ENCODE measurements at regions not wholly inside any gene's neighbourhood (a gene's known extent, or its start where the extent isn't known, plus 50 kb on each side); places are given as distances from the start of the nearest gene placed in this dataset.

- H3K4me1 ChIP-seq (ENCODE audit: control insufficient read depth, insufficient read depth, low read length) = no peaks in the 10 kb centered on the region
- no peaks in the 10 kb centered on the region for H3K9me3 ChIP-seq (ENCODE audit: control insufficient read depth, insufficient read depth, low read depth, low read length)
- ChIA-PET POLR2A (no interaction called here), CTCF (no interaction called here)
- no peak for TF ChIP-seq ZNF600 (tag by site-specific recombination; IDR thresholded peaks at IDR 0.05)
- H3K27ac ChIP-seq (ENCODE audit: extremely low read depth, low read depth, low read length) = no peak overlapping the region
- H3K4me3 ChIP-seq (ENCODE audit: low read depth, low read length) = no peak overlapping the region
- no peaks in the 10 kb centered on the region for H3K36me3 ChIP-seq (ENCODE audit: control insufficient read depth in 2 of 2, insufficient read depth in 1 of 2, low read length in 2 of 2)
These were observed 766.5 kb downstream of the RNF144A start for GRCh38 chr2:7683708-7684107.

- ChIA-PET CTCF (interaction anchor here (0.6 to 1.4 kb wide), 2 partner anchors 14 to 1121 kb away, joined by 3 to 4 read pairs; no protein-coding TSS in a partner anchor), POLR2A (no interaction called here)
- no peaks in the 10 kb centered on the region for H3K9me3 ChIP-seq (ENCODE audit: control insufficient read depth, insufficient read depth, low read depth, low read length)
- no peak overlapping the region for H3K27ac ChIP-seq (ENCODE audit: extremely low read depth, low read depth, low read length)
- no peaks in the 10 kb centered on the region for H3K4me1 ChIP-seq (ENCODE audit: control insufficient read depth, insufficient read depth, low read length)
- no peaks in the 10 kb centered on the region for H3K36me3 ChIP-seq (ENCODE audit: control insufficient read depth in 2 of 2, insufficient read depth in 1 of 2, low read length in 2 of 2)
- no peak overlapping the region for H3K4me3 ChIP-seq (ENCODE audit: low read depth, low read length)
- TF ChIP-seq SP7 (tag by site-specific recombination; IDR thresholded peaks at IDR 0.05) (no peak), ZNF610 (tag by site-specific recombination; IDR thresholded peaks at IDR 0.05; ENCODE audit: borderline replicate concordance) (no peak), ZNF23 (tag by site-specific recombination; IDR thresholded peaks at IDR 0.05; ENCODE audit: borderline replicate concordance) (no peak), ZNF394 (tag by site-specific recombination; IDR thresholded peaks at IDR 0.05; ENCODE audit: borderline replicate concordance) (no peak), ZNF221 (tag by site-specific recombination; IDR thresholded peaks at IDR 0.05; ENCODE audit: borderline replicate concordance) (no peak), KLF10 (tag by site-specific recombination; IDR thresholded peaks at IDR 0.05) (no peak), ZNF324 (tag by site-specific recombination; IDR thresholded peaks at IDR 0.05) (no peak), ZNF692 (tag by site-specific recombination; IDR thresholded peaks at IDR 0.05) (no peak), ZNF175 (tag by site-specific recombination; IDR thresholded peaks at IDR 0.05) (no peak), KLF16 (tag by site-specific recombination; IDR thresholded peaks at IDR 0.05) (no peak)
These were observed 768.3 kb downstream of the RNF144A start for GRCh38 chr2:7685342-7686015.

GRCh38 chr2:7686016-7686385 lies 768.8 kb downstream of the RNF144A start:
- no peaks in the 10 kb centered on the region for H3K36me3 ChIP-seq (ENCODE audit: control insufficient read depth in 2 of 2, insufficient read depth in 1 of 2, low read length in 2 of 2)
- H3K9me3 ChIP-seq (ENCODE audit: control insufficient read depth, insufficient read depth, low read depth, low read length) = no peaks in the 10 kb centered on the region
- no peak for TF ChIP-seq ZNF140 (tag by site-specific recombination; IDR thresholded peaks at IDR 0.05)
- TF ChIP-seq ZNF549 (tag by site-specific recombination; IDR thresholded peaks at IDR 0.05) = no peak
- no peak for TF ChIP-seq MYNN (tag by site-specific recombination; IDR thresholded peaks at IDR 0.05; ENCODE audit: borderline replicate concordance)
- TF ChIP-seq ZSCAN30 (tag by site-specific recombination; IDR thresholded peaks at IDR 0.05) = no peak
- no peak for TF ChIP-seq OVOL3 (tag by site-specific recombination; IDR thresholded peaks at IDR 0.05)
- no peak for TF ChIP-seq ZBTB17 (tag by site-specific recombination; IDR thresholded peaks at IDR 0.05)
- no peak for TF ChIP-seq ZNF391 (tag by site-specific recombination; IDR thresholded peaks at IDR 0.05; ENCODE audit: borderline replicate concordance, low read depth)
- no peak for TF ChIP-seq SP2 (tag by site-specific recombination; IDR thresholded peaks at IDR 0.05)
- no peak for TF ChIP-seq KLF8 (tag by site-specific recombination; IDR thresholded peaks at IDR 0.05)
- TF ChIP-seq ZNF768 (tag by site-specific recombination; IDR thresholded peaks at IDR 0.05) = no peak
- TF ChIP-seq KLF9 (tag by site-specific recombination; IDR thresholded peaks at IDR 0.05; ENCODE audit: low read depth) = no peak
- no peak for TF ChIP-seq ZNF433 (tag by site-specific recombination; IDR thresholded peaks at IDR 0.05; ENCODE audit: low read depth)
- no peak for TF ChIP-seq ZNF704 (tag by site-specific recombination; IDR thresholded peaks at IDR 0.05)
- no peak for TF ChIP-seq YY2 (tag by site-specific recombination; IDR thresholded peaks at IDR 0.05)
- no peak for TF ChIP-seq ZNF121 (tag by site-specific recombination; IDR thresholded peaks at IDR 0.05)
- TF ChIP-seq KLF17 (tag by site-specific recombination; IDR thresholded peaks at IDR 0.05) = no peak
- TF ChIP-seq ZNF19 (tag by site-specific recombination; IDR thresholded peaks at IDR 0.05; ENCODE audit: low read depth) = no peak
- no peak for TF ChIP-seq SP3 (tag by site-specific recombination; IDR thresholded peaks at IDR 0.05)
- ChIA-PET CTCF (interaction anchor here (1.4 kb wide), 1 partner anchor 15 kb away, joined by 4 read pairs; no protein-coding TSS in a partner anchor), POLR2A (no interaction called here)
- H3K4me3 ChIP-seq (ENCODE audit: low read depth, low read length) = no peak overlapping the region
- no peaks in the 10 kb centered on the region for H3K4me1 ChIP-seq (ENCODE audit: control insufficient read depth, insufficient read depth, low read length)
- H3K27ac ChIP-seq (ENCODE audit: extremely low read depth, low read depth, low read length) = no peak overlapping the region
